ENCODE measurements at regions not wholly inside any gene's neighbourhood (a gene's known extent, or its start where the extent isn't known, plus 50 kb on each side); places are given as distances from the start of the nearest gene placed in this dataset.

DNA sequence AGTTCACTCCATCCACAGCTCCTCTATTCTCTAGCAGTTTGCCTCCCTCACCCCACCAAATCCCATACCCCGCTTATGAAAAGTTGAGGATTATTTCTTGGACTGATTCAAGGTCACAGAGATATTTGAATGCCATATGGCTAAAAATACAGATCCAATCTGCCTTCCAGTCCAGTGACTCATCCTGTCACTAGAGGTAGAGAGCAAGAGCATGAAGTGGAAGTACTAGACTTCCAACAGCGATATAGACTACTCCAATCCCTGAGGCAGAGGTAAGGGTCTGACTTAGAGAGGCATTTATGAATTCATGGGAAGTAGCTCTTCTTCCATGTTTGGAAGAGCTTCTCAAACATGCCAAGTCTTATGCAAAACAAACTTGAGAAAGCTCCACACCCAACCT lies 72.4 kb upstream of the CCL21 start:
- TF ChIP-seq, protein P1, sequence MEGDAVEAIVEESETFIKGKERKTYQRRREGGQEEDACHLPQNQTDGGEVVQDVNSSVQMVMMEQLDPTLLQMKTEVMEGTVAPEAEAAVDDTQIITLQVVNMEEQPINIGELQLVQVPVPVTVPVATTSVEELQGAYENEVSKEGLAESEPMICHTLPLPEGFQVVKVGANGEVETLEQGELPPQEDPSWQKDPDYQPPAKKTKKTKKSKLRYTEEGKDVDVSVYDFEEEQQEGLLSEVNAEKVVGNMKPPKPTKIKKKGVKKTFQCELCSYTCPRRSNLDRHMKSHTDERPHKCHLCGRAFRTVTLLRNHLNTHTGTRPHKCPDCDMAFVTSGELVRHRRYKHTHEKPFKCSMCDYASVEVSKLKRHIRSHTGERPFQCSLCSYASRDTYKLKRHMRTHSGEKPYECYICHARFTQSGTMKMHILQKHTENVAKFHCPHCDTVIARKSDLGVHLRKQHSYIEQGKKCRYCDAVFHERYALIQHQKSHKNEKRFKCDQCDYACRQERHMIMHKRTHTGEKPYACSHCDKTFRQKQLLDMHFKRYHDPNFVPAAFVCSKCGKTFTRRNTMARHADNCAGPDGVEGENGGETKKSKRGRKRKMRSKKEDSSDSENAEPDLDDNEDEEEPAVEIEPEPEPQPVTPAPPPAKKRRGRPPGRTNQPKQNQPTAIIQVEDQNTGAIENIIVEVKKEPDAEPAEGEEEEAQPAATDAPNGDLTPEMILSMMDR (IDR thresholded peaks at IDR 0.05): no peak
- no peak for TF ChIP-seq EZH2phosphoT487 (IDR thresholded peaks at IDR 0.05)
